ENCODE measurements at regions not wholly inside any gene's neighbourhood (a gene's known extent, or its start where the extent isn't known, plus 50 kb on each side); places are given as distances from the start of the nearest gene placed in this dataset.

GRCh38 chr5:89972901-89973300 is 436.7 kb downstream of the CETN3 start:
- TF ChIP-seq, protein P1, sequence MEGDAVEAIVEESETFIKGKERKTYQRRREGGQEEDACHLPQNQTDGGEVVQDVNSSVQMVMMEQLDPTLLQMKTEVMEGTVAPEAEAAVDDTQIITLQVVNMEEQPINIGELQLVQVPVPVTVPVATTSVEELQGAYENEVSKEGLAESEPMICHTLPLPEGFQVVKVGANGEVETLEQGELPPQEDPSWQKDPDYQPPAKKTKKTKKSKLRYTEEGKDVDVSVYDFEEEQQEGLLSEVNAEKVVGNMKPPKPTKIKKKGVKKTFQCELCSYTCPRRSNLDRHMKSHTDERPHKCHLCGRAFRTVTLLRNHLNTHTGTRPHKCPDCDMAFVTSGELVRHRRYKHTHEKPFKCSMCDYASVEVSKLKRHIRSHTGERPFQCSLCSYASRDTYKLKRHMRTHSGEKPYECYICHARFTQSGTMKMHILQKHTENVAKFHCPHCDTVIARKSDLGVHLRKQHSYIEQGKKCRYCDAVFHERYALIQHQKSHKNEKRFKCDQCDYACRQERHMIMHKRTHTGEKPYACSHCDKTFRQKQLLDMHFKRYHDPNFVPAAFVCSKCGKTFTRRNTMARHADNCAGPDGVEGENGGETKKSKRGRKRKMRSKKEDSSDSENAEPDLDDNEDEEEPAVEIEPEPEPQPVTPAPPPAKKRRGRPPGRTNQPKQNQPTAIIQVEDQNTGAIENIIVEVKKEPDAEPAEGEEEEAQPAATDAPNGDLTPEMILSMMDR (IDR thresholded peaks at IDR 0.05; ENCODE audit: insufficient read depth, low read length, poor library complexity, severe bottlenecking), result no peak
- TF ChIP-seq EZH2phosphoT487 (conservative IDR thresholded peaks at IDR 0.05; ENCODE audit: low read length), result no peak

Measured in SU-DHL-6 (cell line).